Breast epithelium (tissue), 4 donors: ENCODE measurements at regions not wholly inside any gene's neighbourhood (a gene's known extent, or its start where the extent isn't known, plus 50 kb on each side); places are given as distances from the start of the nearest gene placed in this dataset.

Source experiments
- DNase-seq, 2 donors: peaks; one replicate each; pipeline ENCODE4 v3.0.0-alpha.2; 2019; ENCODE audit warnings: low spot score in 2 of 2
- H3K27ac ChIP-seq, 2 donors: fragments of 200-600 bp; sonication (generic) in 1 of 2; one replicate each; pipeline ENCODE4 v1.5.1; 2016 to 2019; ENCODE audit warnings: mild to moderate bottlenecking in 1 of 2
- H3K27me3 ChIP-seq, 2 donors: fragments of 200-600 bp; sonication (generic) in 1 of 2; one replicate each; pipeline versions ENCODE4 v1.5.1 to v1.6.0; 2017 to 2019; ENCODE audit warnings: control low read depth in 1 of 2, mild to moderate bottlenecking in 1 of 2
- H3K36me3 ChIP-seq: fragments of 200-600 bp; one replicate; pipeline ENCODE4 v1.5.1; 2019
- H3K4me1 ChIP-seq, 2 donors: fragments of 200-600 bp; sonication (generic); one replicate each; pipeline ENCODE4 v1.5.1; 2016 to 2019; ENCODE audit warnings: control low read depth in 1 of 2
- H3K4me3 ChIP-seq, 3 donors: fragments of 200-600 bp; sonication (generic); 1 replicate in 2 of 3; 2 replicates in 1 of 3; pipeline ENCODE4 v1.5.1; 2016 to 2019; ENCODE audit warnings: mild to moderate bottlenecking in 3 of 3, moderate library complexity in 2 of 3
- H3K9me3 ChIP-seq, 2 donors: fragments of 200-600 bp; sonication (generic) in 1 of 2; one replicate each; pipeline ENCODE4 v1.5.1; 2016 to 2019; ENCODE audit warnings: control low read depth in 1 of 2
- POLR2A ChIP-seq: fragments of 450-650 bp; IDR thresholded peaks from one replicate; pipeline ENCODE4 v1.6.1; 2016; ENCODE audit warnings: antibody characterized with exemption, mild to moderate bottlenecking, moderate library complexity
- POLR2AphosphoS5 ChIP-seq, 3 donors: sonication (generic); formaldehyde crosslinking; IDR thresholded peaks; one replicate each; pipeline ENCODE4 v1.6.1; 2017; ENCODE audit warnings: antibody characterized with exemption in 3 of 3
- intact Hi-C: fragments of 100-400 bp; cut with DNase I; formaldehyde crosslinking; loops from one replicate; pipeline ENCODE4 v1.15.1; 2023; ENCODE audit warnings: low total_unique reads
- TF ChIP-seq, protein P1 (sequence below), 3 donors: fragments of 450-650 bp; IDR thresholded peaks; one replicate each; pipeline ENCODE4 v1.5.1; 2016 to 2017; ENCODE audit warnings: antibody characterized with exemption in 3 of 3, mild to moderate bottlenecking in 3 of 3, moderate library complexity in 3 of 3

- intact Hi-C loops: no loop called here
- Histone ChIP-seq H3K4me3 (no peak overlapping the region), H3K27me3 (no peaks in the 10 kb centered on the region), H3K27ac (no peak overlapping the region), H3K36me3 (no peaks in the 10 kb centered on the region), H3K4me1 (no peaks in the 10 kb centered on the region), H3K9me3 (no peaks in the 10 kb centered on the region)
- TF ChIP-seq POLR2A: no peak
- TF ChIP-seq POLR2AphosphoS5 (IDR thresholded peaks at IDR 0.05): no peak
- TF ChIP-seq, protein P1, sequence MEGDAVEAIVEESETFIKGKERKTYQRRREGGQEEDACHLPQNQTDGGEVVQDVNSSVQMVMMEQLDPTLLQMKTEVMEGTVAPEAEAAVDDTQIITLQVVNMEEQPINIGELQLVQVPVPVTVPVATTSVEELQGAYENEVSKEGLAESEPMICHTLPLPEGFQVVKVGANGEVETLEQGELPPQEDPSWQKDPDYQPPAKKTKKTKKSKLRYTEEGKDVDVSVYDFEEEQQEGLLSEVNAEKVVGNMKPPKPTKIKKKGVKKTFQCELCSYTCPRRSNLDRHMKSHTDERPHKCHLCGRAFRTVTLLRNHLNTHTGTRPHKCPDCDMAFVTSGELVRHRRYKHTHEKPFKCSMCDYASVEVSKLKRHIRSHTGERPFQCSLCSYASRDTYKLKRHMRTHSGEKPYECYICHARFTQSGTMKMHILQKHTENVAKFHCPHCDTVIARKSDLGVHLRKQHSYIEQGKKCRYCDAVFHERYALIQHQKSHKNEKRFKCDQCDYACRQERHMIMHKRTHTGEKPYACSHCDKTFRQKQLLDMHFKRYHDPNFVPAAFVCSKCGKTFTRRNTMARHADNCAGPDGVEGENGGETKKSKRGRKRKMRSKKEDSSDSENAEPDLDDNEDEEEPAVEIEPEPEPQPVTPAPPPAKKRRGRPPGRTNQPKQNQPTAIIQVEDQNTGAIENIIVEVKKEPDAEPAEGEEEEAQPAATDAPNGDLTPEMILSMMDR (IDR thresholded peaks at IDR 0.05): no peak
- DNase-seq: no peak
These were observed 307.5 kb upstream of the DYNLRB2 start for GRCh38 chr16:80233097-80233835.

- intact Hi-C loops: no loop called here
These were observed 308.9 kb upstream of the DYNLRB2 start for GRCh38 chr16:80231888-80232287.

GRCh38 chr16:80231121-80231520 lies 309.7 kb upstream of the DYNLRB2 start:
- intact Hi-C loops: no loop called here
- no peak for TF ChIP-seq POLR2A
- TF ChIP-seq POLR2AphosphoS5 (IDR thresholded peaks at IDR 0.05): no peak
- TF ChIP-seq, protein P1 (IDR thresholded peaks at IDR 0.05): no peak

More at GRCh38 chr16:80231888-80232287, 308.9 kb upstream of the DYNLRB2 start:
- Histone ChIP-seq H3K4me3 (no peak overlapping the region), H3K27ac (no peak overlapping the region), H3K4me1 (no peaks in the 10 kb centered on the region), H3K9me3 (peaks cover 0 to under 1% of the 10 kb centered on the region in 2 donors), H3K36me3 (no peaks in the 10 kb centered on the region), H3K27me3 (no peaks in the 10 kb centered on the region)
- DNase-seq: no peak
- no peak for TF ChIP-seq POLR2AphosphoS5 (IDR thresholded peaks at IDR 0.05)
- TF ChIP-seq, protein P1 (IDR thresholded peaks at IDR 0.05): no peak
- TF ChIP-seq POLR2A: no peak

DNA sequence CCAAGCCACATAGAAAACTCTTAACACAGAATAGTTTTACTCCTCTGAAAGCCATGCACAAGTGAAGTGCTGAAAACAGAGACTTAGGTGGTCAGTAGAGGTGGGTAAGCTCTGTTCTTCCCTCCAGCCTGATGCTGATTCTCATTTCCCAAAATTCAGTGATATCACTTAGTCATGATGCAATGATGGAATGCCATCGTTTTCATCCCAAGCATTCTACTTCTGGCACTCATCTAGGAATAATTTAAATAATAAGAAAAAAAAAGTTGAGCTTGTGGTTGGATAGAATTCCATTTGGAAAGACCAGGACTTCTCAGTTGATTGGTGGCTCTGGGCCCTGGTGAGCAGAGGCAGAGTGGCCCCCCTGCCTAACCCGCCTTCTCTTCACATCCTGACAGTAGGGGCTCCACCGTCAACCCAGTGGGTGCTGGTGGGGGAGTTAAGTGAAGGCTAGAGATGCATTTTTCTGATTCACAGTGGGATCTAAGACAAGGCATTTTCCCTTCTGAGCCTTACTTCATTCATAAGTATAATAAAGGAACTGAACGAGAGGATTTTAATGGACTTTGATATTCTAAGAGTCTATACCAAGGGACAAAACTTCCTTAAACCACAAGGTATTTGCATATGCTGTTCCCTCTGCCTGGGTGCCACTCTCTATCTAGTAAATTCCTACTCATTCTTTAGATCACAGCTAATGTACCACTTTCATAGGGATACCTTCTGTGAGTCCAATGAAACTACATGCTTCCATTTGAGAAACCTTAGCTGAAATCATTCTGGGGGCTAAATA lies 310.3 kb upstream of the DYNLRB2 start:
- intact Hi-C loops: no loop called here
- no peak overlapping the region for H3K27ac ChIP-seq
- DNase-seq: no peak

More at GRCh38 chr16:80231121-80231520, 309.7 kb upstream of the DYNLRB2 start:
- no peak for DNase-seq
- peak overlapping the region in 1 of 2 donors; percentile 3 for H3K27ac ChIP-seq
- no peaks in the 10 kb centered on the region for H3K4me1 ChIP-seq
- H3K4me3 ChIP-seq: no peak overlapping the region
- H3K36me3 ChIP-seq: no peaks in the 10 kb centered on the region
- H3K27me3 ChIP-seq: no peaks in the 10 kb centered on the region
- peaks cover 0 to 8% of the 10 kb centered on the region in 2 donors for H3K9me3 ChIP-seq

More for the DNA sequence above, 310.3 kb upstream of the DYNLRB2 start:
- Histone ChIP-seq H3K9me3 (peaks cover 0 to 11% of the 10 kb centered on the region in 2 donors), H3K27me3 (no peaks in the 10 kb centered on the region), H3K36me3 (no peaks in the 10 kb centered on the region), H3K4me1 (no peaks in the 10 kb centered on the region), H3K4me3 (no peak overlapping the region)
- TF ChIP-seq POLR2A (no peak), POLR2AphosphoS5 (IDR thresholded peaks at IDR 0.05) (no peak)
- TF ChIP-seq, protein P1 (IDR thresholded peaks at IDR 0.05): no peak
